ENCODE measurements at regions not wholly inside any gene's neighbourhood (a gene's known extent, or its start where the extent isn't known, plus 50 kb on each side); places are given as distances from the start of the nearest gene placed in this dataset.

GRCh38 chr22:27447289-27447688, 354.3 kb downstream of the MN1 start:
- TF ChIP-seq CTCF (IDR thresholded peaks at IDR 0.05) (no peak), POLR2A (IDR thresholded peaks at IDR 0.05) (no peak), EP300 (IDR thresholded peaks at IDR 0.05) (no peak), POLR2AphosphoS5 (IDR thresholded peaks at IDR 0.05) (no peak)

Data from suprapubic skin (tissue), 4 donors.